Cardiac muscle cell (in vitro differentiated cells and primary cell): ENCODE measurements at regions not wholly inside any gene's neighbourhood (a gene's known extent, or its start where the extent isn't known, plus 50 kb on each side); places are given as distances from the start of the nearest gene placed in this dataset.

ENCODE experiments used
- DNase-seq, 2 donors: peaks; one replicate each; pipeline versions ENCODE4 v3.0.0 to v3.0.0-alpha.2; 2010 to 2017; ENCODE audit warnings: low read depth in 1 of 2, low spot score in 1 of 2
- H3K27ac ChIP-seq: fragments of 200-600 bp; sonication (generic); 2 replicates; pipeline ENCODE4 v1.5.1; 2016
- H3K27me3 ChIP-seq: fragments of 200-600 bp; sonication (generic); 2 replicates; pipeline ENCODE4 v1.6.0; 2016; ENCODE audit warnings: control low read depth
- H3K36me3 ChIP-seq: fragments of 200-600 bp; sonication (generic); 2 replicates; pipeline ENCODE4 v1.5.1; 2016; ENCODE audit warnings: control low read depth
- H3K4me1 ChIP-seq: fragments of 200-600 bp; sonication (generic); 2 replicates; pipeline ENCODE4 v1.8.1; 2017; ENCODE audit warnings: low read depth, mild to moderate bottlenecking, mixed run types
- H3K4me3 ChIP-seq: fragments of 200-600 bp; sonication (generic); 2 replicates; pipeline ENCODE4 v1.5.1; 2016; ENCODE audit warnings: mild to moderate bottlenecking
- H3K9me3 ChIP-seq: fragments of 200-600 bp; sonication (generic); 2 replicates; pipeline ENCODE4 v1.5.1; 2017; ENCODE audit warnings: low read depth, mild to moderate bottlenecking, control low read depth
- CTCF ChIP-seq: IDR thresholded peaks from 2 replicates; pipeline ENCODE4 v1.5.1; 2012; ENCODE audit warnings: low read depth, mild to moderate bottlenecking, low read length

- no peaks in the 10 kb centered on the region for H3K4me1 ChIP-seq
- H3K27me3 ChIP-seq = no peaks in the 10 kb centered on the region
- no peak overlapping the region for H3K4me3 ChIP-seq
- TF ChIP-seq CTCF = no peak
- no peak for DNase-seq
- no peaks in the 10 kb centered on the region for H3K36me3 ChIP-seq
- no peak overlapping the region for H3K27ac ChIP-seq
- no peaks in the 10 kb centered on the region for H3K9me3 ChIP-seq
These were observed 50.3 kb upstream of the TCF12 start for GRCh38 chr15:56868170-56868569.

- no peak overlapping the region for H3K27ac ChIP-seq
These were observed 51.6 kb upstream of the TCF12 start for GRCh38 chr15:56866803-56867202.

GRCh38 chr15:56857828-56858227, 60.6 kb upstream of the TCF12 start:
- H3K27ac ChIP-seq = no peak overlapping the region
- H3K4me3 ChIP-seq = no peak overlapping the region
- H3K9me3 ChIP-seq = no peaks in the 10 kb centered on the region
- DNase-seq = no peak
- TF ChIP-seq CTCF = no peak
- H3K4me1 ChIP-seq = no peaks in the 10 kb centered on the region
- H3K27me3 ChIP-seq = no peaks in the 10 kb centered on the region
- H3K36me3 ChIP-seq = no peaks in the 10 kb centered on the region

More at GRCh38 chr15:56866803-56867202, 51.6 kb upstream of the TCF12 start:
- H3K4me3 ChIP-seq = no peak overlapping the region
- no peaks in the 10 kb centered on the region for H3K36me3 ChIP-seq
- no peaks in the 10 kb centered on the region for H3K9me3 ChIP-seq
- no peaks in the 10 kb centered on the region for H3K4me1 ChIP-seq
- no peaks in the 10 kb centered on the region for H3K27me3 ChIP-seq
- DNase-seq = no peak
- no peak for TF ChIP-seq CTCF

GRCh38 chr15:56856934-56857333, 61.5 kb upstream of the TCF12 start:
- H3K9me3 ChIP-seq = no peaks in the 10 kb centered on the region
- no peaks in the 10 kb centered on the region for H3K36me3 ChIP-seq
- H3K4me1 ChIP-seq = no peaks in the 10 kb centered on the region
- TF ChIP-seq CTCF = no peak
- H3K4me3 ChIP-seq = no peak overlapping the region
- H3K27ac ChIP-seq = no peak overlapping the region
- no peaks in the 10 kb centered on the region for H3K27me3 ChIP-seq
- no peak for DNase-seq

GRCh38 chr15:56844892-56845291, 73.6 kb upstream of the TCF12 start:
- Histone ChIP-seq H3K9me3 (no peaks in the 10 kb centered on the region), H3K4me3 (no peak overlapping the region), H3K27ac (no peak overlapping the region), H3K27me3 (no peaks in the 10 kb centered on the region), H3K36me3 (no peaks in the 10 kb centered on the region), H3K4me1 (no peaks in the 10 kb centered on the region)
- TF ChIP-seq CTCF = no peak
- DNase-seq = no peak

GRCh38 chr15:56844471-56844870, 74.0 kb upstream of the TCF12 start:
- no peak for TF ChIP-seq CTCF
- no peaks in the 10 kb centered on the region for H3K9me3 ChIP-seq

More at GRCh38 chr15:56844471-56844870, 74.0 kb upstream of the TCF12 start:
- H3K4me1 ChIP-seq = no peaks in the 10 kb centered on the region
- DNase-seq = no peak
- no peak overlapping the region for H3K27ac ChIP-seq
- no peak overlapping the region for H3K4me3 ChIP-seq
- no peaks in the 10 kb centered on the region for H3K27me3 ChIP-seq
- no peaks in the 10 kb centered on the region for H3K36me3 ChIP-seq
